ENCODE measurements at regions not wholly inside any gene's neighbourhood (a gene's known extent, or its start where the extent isn't known, plus 50 kb on each side); places are given as distances from the start of the nearest gene placed in this dataset.

- TF ChIP-seq CTCF (IDR thresholded peaks at IDR 0.05) (no peak), POLR2A (IDR thresholded peaks at IDR 0.05) (no peak)
Observed at GRCh38 chr2:21367421-21367820, 243.7 kb downstream of the TDRD15 start.

Measured in heart left ventricle (tissue), 13 donors.